ENCODE measurements at regions not wholly inside any gene's neighbourhood (a gene's known extent, or its start where the extent isn't known, plus 50 kb on each side); places are given as distances from the start of the nearest gene placed in this dataset.

DNA sequence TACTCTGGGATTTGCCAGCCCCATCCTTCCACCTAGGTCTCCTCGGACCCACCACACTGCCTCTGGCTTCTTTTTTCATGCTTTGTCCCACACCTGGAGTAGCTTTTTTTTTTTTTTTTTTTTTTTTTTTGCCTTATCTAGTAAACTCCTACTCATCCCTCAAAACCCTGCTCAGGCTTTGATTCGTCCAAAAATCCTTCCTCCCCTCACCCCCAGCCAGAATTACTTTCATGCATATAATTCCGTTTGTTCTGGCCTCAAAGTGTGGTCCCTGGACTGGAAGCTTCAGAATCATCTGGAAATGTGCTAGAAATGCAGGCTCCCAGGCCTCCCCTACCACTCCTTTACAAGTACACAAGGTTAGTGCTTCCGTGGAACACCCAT, 320.1 kb downstream of the PTTG2 start:
- TF ChIP-seq, protein P1, sequence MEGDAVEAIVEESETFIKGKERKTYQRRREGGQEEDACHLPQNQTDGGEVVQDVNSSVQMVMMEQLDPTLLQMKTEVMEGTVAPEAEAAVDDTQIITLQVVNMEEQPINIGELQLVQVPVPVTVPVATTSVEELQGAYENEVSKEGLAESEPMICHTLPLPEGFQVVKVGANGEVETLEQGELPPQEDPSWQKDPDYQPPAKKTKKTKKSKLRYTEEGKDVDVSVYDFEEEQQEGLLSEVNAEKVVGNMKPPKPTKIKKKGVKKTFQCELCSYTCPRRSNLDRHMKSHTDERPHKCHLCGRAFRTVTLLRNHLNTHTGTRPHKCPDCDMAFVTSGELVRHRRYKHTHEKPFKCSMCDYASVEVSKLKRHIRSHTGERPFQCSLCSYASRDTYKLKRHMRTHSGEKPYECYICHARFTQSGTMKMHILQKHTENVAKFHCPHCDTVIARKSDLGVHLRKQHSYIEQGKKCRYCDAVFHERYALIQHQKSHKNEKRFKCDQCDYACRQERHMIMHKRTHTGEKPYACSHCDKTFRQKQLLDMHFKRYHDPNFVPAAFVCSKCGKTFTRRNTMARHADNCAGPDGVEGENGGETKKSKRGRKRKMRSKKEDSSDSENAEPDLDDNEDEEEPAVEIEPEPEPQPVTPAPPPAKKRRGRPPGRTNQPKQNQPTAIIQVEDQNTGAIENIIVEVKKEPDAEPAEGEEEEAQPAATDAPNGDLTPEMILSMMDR (IDR thresholded peaks at IDR 0.05; ENCODE audit: low read depth, low read length, missing control alignments), result no peak
- DNase-seq (ENCODE audit: extremely low read depth, low read depth), result no peak
- H3K4me3 ChIP-seq (replicated peaks; ENCODE audit: low read depth, low read length), result no peak overlapping the region

DNA sequence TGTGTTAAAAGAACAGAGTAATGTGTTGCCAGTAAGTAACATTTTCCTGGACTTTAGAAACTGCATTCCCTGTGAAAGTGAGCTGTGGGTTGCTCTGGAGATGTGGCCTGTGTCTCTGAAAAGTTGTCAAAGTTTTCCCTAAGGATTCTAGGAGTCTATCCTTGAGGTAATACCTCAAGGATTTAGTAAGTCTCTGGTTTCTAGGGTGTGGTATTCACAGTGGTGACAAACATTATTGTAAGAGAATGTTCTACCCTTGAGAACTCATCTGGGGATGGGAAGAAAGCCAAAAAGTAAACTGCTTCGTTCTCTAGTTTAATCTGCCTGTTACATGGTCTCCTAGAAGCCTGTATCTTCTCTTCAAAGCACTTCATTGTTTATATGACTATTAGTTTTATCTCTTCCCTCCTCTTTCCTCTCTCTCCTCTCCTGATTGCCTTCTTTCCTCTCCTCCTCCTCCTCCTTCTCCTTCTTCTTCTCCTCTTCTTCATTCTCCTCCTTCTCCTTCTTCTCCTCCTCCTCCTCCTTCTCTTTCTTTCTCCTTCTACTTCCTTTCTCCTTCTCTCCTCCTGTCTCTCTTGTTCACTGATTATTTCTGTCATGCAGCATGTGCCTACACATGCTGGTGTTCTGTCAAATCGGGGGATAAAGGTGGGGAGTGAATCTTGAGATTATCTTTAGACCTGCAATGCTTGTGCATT, 321.3 kb downstream of the PTTG2 start:
- no peak overlapping the region for H3K4me3 ChIP-seq (replicated peaks; ENCODE audit: low read depth, low read length)
- TF ChIP-seq, protein P1 (IDR thresholded peaks at IDR 0.05; ENCODE audit: low read depth, low read length, missing control alignments), result no peak
- DNase-seq (ENCODE audit: extremely low read depth, low read depth), result no peak

DNA sequence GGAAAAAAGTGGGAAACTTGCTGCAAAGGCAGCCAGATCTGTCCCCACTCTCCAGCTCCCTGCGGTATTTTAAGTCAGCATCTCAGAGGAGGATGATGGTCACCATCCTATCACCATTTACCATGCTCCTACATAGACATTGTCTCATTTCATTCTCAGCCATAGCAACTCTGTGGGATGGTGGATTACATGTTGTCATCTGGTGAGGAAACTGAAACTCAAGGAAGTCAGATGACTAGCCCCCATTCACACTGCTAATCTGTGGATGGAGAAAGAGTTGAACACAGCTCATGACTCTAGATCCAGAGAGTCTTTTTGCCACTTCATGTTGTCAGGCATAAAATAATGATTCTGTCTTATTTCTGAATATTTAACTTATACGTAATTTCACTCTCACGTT, 323.5 kb downstream of the PTTG2 start:
- H3K4me3 ChIP-seq (replicated peaks; ENCODE audit: low read depth, low read length), result no peak overlapping the region
- TF ChIP-seq, protein P1 (IDR thresholded peaks at IDR 0.05; ENCODE audit: low read depth, low read length, missing control alignments), result no peak

DNA sequence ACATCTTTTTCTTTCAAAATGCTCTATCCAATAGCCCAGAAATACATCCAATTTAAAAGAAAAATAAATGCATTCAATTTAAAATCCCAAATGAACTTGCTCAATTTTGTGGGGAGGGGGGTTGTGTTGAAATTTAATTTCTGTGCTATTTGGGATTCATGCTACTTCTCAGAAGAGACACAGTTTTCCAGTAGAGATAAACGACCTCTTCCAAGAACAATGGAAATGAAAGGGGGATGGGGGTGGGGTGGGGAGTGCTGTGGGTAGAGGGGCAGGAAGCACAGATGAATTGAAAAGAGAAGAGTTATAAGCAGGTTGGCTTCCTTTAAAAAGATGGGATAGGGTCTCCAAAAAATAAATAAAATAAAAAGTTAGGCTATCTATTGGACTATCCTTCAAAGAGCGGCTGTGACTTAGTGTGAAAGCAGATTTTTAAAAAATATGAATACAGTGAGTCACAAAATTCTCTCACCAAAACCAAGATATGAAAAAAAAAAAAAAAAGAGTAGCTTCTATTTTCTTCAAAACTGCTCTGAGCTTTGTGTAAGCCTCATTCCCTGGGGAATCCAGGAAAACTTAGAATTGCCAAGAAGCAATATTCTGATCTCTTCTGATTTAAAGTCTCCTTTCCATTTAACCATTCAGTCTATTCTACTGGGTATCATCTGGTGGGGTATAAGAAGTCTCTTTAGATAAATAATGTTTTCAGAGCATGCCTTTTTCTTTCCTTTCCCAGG, 324.3 kb downstream of the PTTG2 start:
- TF ChIP-seq, protein P1 (IDR thresholded peaks at IDR 0.05; ENCODE audit: low read depth, low read length, missing control alignments), result no peak
- H3K4me3 ChIP-seq (replicated peaks; ENCODE audit: low read depth, low read length), result no peak overlapping the region
- DNase-seq (ENCODE audit: extremely low read depth, low read depth), result no peak

More for the DNA sequence above, 323.5 kb downstream of the PTTG2 start:
- DNase-seq (ENCODE audit: extremely low read depth, low read depth), result no peak

DNA sequence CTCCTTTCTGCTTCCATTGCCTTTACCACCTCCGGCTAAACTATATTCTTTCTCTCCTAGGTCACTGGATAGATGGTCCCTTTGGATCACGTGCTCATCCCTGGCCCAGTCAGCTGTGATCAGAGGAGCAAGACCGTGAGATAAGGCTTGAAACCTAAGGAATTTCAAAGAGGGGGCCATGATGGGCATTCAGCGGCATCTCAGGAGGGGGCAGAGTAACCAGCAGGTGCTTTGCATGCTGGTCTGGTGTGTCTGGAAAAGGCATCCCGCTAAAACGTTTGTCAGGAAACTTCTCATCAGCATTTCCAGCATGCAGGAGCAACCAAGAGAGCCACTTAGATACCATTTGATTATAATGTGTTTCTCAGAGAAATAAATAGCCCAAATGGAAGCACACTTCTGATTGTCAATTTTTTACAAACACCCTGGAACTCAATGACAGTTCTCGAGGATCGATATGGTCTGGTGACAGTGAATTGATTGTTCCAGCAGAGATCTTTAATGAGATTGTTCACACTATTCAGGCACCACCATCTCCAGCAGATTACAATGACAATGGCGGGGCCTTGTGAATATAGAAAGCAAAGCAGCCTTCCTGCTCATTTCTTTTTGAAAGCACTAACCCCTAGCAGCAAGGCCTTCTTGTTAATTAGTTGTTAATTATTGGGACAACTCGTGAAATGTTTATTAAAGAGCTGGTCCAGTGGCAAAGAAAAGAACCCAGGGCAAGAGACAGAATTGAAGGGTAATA, 327.1 kb downstream of the PTTG2 start:
- no peak overlapping the region for H3K4me3 ChIP-seq (replicated peaks; ENCODE audit: low read depth, low read length)
- TF ChIP-seq, protein P1 (IDR thresholded peaks at IDR 0.05; ENCODE audit: low read depth, low read length, missing control alignments), result no peak
- DNase-seq (ENCODE audit: extremely low read depth, low read depth), result no peak

DNA sequence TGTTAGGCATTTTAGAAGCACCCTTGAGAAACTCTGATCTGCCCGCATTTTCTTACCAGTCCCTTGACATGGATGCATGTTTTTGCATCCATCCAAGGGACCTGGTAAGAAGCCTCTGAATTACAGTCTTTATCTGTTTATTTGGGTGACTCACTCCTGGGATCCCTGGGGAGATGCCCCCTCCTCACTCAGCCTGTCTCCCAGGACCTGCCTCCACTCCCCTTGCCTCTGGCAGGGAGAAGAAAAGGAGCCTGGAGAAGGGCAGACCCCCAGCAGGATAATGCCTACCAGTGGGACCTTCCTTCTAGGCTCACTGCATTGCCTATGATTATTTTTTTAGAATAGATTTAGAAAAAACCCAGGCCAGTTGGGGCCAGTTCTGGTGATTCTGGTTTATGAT, 329.4 kb downstream of the PTTG2 start:
- TF ChIP-seq, protein P1 (IDR thresholded peaks at IDR 0.05; ENCODE audit: low read depth, low read length, missing control alignments), result no peak
- DNase-seq (ENCODE audit: extremely low read depth, low read depth), result no peak
- H3K4me3 ChIP-seq (replicated peaks; ENCODE audit: low read depth, low read length), result no peak overlapping the region

Measured in HFF-Myc (cell line).